Germinal center (tissue), 1 donor: ENCODE measurements at regions not wholly inside any gene's neighbourhood (a gene's known extent, or its start where the extent isn't known, plus 50 kb on each side); places are given as distances from the start of the nearest gene placed in this dataset.
A peak's percentile ranks its signal among the peaks of the same experiment; 100 is the strongest.

Experiments used
- DNase-seq: peaks from one replicate; pipeline ENCODE4 v3.0.0; 2012; ENCODE audit warnings: mixed read lengths, low spot score

DNA sequence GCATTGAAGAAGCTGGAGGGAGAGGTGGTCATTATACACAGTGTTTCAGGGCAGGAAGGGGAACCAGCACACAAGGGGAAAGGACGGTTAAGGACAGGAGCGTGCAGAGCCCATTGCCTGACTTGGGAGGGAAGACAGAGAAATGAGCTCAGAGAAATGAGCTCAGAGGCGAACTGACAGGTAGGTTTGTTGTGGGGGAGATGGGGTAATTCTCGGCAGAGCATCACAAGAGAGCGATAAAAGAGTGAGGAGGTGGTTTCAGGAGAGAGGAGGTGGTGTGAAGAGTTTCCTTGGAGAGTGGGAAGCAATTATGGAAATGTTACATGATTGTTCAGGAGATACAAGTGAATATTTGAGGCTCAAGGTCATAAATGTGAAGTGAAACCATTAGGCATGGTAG lies 61.0 kb downstream of the MRGPRX1 start:
- no peak for DNase-seq

DNA sequence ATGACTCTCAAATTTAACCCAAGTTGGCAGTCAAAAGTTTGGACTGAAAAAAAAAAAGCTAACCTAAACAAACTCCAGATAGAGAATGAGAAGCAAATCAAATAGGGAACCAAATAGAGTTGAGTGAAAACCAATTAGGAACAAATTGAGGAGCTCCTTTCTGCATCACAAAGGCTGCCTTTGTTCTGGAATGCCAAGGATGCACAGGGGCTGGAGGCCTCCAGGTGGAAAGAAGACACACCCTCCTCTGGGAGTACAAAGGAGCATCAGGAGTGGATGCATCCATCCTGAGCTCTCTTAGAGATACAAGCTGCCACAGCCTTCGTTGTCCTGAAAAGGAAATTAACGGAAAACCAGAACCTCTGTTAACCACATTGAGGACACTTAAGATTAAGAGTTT lies 73.3 kb downstream of the MRGPRX1 start:
- no peak for DNase-seq

DNA sequence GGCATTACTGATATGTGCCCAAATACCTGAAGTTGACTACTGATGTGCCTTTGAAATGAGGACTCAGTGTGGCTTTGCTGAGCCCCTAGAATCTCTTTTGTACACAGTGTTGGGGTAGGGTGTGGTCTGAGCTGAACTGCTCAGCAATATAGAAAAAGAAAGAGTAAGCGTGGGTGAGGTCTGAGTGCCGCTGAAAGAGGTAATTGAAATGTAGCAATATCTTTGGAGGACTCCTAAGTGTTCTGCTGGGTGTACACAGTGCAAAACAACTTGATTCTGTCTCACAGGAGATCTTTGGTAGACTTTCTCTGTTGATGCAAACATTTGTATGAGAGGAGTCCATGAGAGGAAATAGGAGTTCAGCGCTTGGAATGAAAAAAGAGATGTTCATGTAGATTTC lies 73.7 kb upstream of the PTPN5 start:
- DNase-seq, result no peak

DNA sequence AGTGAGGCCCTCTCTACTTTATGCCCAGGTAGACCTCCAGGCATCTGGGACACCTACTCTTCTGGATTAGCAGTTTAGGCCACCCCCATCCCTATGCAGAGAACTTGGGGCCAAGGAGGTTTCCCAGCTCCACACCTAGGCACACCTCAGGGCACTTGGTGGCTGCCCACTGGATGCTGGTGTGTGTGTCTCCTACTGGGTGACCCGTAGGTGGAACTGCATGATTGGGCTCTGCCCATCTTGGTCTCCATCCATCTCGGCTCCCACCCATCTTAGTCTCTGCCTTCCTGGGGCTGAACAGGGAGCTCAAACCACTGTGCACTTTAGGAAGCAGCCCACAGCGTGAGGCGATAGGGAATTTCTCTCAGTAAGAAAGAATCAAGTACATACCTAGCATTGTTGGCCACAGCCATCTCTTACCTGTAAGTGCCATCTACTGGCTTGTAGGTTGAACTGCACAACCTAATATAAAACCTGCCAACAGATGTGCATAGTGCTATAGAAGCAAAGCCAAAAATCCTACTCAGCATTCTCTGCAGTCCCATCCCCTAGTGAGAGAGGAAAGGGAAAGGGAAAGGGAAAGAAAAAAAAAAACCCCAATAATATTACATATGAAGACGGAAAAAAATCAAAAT lies 61.6 kb upstream of the PTPN5 start:
- DNase-seq, result no peak

DNA sequence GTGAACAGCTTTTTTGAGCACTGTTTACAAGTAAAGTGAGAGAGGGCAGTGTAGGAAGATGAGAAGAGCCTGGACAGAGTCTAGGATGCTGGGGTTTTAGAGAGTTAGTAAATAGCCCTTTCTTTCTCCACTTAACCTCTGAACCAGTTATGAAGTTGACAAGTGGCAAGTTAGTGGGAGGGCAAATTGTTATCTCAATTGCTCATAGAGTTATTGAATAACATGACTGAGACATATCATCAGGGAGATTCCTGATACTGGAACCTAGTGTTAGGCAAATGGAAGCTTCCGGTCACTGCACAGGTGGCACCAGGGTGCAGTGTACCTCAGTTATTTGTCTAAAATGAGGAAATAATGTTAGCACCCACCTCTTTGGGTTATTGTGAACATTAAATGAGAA lies 57.8 kb upstream of the PTPN5 start:
- no peak for DNase-seq

DNA sequence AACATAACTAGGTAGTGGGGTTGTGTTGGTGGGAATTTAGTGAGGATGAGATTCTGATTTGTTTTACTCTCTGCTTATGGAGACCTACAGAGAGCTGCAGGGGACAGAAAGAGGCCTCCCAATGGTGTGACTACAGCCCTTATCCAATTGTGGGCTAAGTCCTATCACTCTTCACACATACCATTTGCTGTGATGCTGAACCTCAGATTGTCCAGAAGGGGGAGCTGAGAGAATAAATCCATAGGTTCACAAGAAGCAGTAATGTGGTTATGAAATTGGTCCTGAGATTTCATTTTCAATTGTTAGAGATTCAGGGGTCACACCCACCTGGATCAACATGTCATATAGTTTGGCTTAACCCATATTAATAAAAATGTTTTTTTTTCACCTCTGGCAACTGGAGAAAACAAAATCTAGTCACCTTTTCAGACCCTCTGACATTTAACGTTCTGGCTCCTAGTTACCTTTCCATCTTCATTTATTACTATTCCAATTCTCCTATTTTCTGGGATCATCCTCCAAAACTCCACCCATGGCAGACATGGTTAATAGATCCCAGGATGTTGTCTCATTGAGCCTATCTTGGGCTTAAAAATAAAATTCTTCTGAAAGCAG lies 53.3 kb upstream of the PTPN5 start:
- peak; percentile 10 for DNase-seq
